ENCODE measurements at regions not wholly inside any gene's neighbourhood (a gene's known extent, or its start where the extent isn't known, plus 50 kb on each side); places are given as distances from the start of the nearest gene placed in this dataset.

GRCh38 chr5:106142116-106142515 lies 1528.6 kb downstream of the EFNA5 start:
- ChIA-PET POLR2A (ENCODE audit: low non-redundant PET) (no interaction called here), CTCF (no interaction called here)
- no peak overlapping the region for H3K4me3 ChIP-seq (ENCODE audit: low read depth, low read length, poor library complexity, severe bottlenecking)
- no peaks in the 10 kb centered on the region for H3K9me3 ChIP-seq (ENCODE audit: low read depth, low read length, poor library complexity, severe bottlenecking)
- H3K27ac ChIP-seq (ENCODE audit: low read depth, low read length, poor library complexity, severe bottlenecking): no peak overlapping the region
- H3K27me3 ChIP-seq (replicated peaks; ENCODE audit: insufficient read depth, low read depth, low read length, poor library complexity): no peaks in the 10 kb centered on the region
- DNase-seq (ENCODE audit: low spot score): no peak
- TF ChIP-seq EZH2 (IDR thresholded peaks at IDR 0.05; ENCODE audit: borderline replicate concordance, low read depth, low read length, poor library complexity, severe bottlenecking) (no peak), CTCF (conservative IDR thresholded peaks at IDR 0.05; ENCODE audit: low read depth, low read length) (no peak)
- H3K36me3 ChIP-seq (ENCODE audit: insufficient read depth, low read length, poor library complexity, severe bottlenecking): no peaks in the 10 kb centered on the region
- intact Hi-C loops (cut with micrococcal nuclease; ENCODE audit: unreplicated experiment): no loop called here
- no TSS peak for BruUV-seq (replicated peaks)
- H3K4me1 ChIP-seq (ENCODE audit: insufficient read depth, low read length, poor library complexity, severe bottlenecking): peaks cover 2% of the 10 kb centered on the region

GRCh38 chr5:106140101-106140500 lies 1530.6 kb downstream of the EFNA5 start:
- no TSS peak for BruUV-seq (replicated peaks)
- no peaks in the 10 kb centered on the region for H3K27me3 ChIP-seq (replicated peaks; ENCODE audit: insufficient read depth, low read depth, low read length, poor library complexity)
- POLR2A ChIA-PET (ENCODE audit: low non-redundant PET): no interaction called here
- intact Hi-C loops (cut with micrococcal nuclease; ENCODE audit: unreplicated experiment): no loop called here
- no peak overlapping the region for H3K27ac ChIP-seq (ENCODE audit: low read depth, low read length, poor library complexity, severe bottlenecking)
- CTCF ChIA-PET: no interaction called here
- no peak overlapping the region for H3K4me3 ChIP-seq (ENCODE audit: low read depth, low read length, poor library complexity, severe bottlenecking)
- H3K36me3 ChIP-seq (ENCODE audit: insufficient read depth, low read length, poor library complexity, severe bottlenecking): no peaks in the 10 kb centered on the region
- peaks cover 22% of the 10 kb centered on the region for H3K4me1 ChIP-seq (ENCODE audit: insufficient read depth, low read length, poor library complexity, severe bottlenecking)
- H3K9me3 ChIP-seq (ENCODE audit: low read depth, low read length, poor library complexity, severe bottlenecking): no peaks in the 10 kb centered on the region
- no peak for DNase-seq (ENCODE audit: low spot score)
- TF ChIP-seq EZH2 (IDR thresholded peaks at IDR 0.05; ENCODE audit: borderline replicate concordance, low read depth, low read length, poor library complexity, severe bottlenecking): no peak
- TF ChIP-seq CTCF (conservative IDR thresholded peaks at IDR 0.05; ENCODE audit: low read depth, low read length): no peak

- intact Hi-C loops (cut with micrococcal nuclease; ENCODE audit: unreplicated experiment): no loop called here
- no TSS peak for BruUV-seq (replicated peaks)
- Histone ChIP-seq H3K36me3 (ENCODE audit: insufficient read depth, low read length, poor library complexity, severe bottlenecking) (no peaks in the 10 kb centered on the region), H3K27ac (ENCODE audit: low read depth, low read length, poor library complexity, severe bottlenecking) (peak overlapping the region; percentile 58), H3K4me1 (ENCODE audit: insufficient read depth, low read length, poor library complexity, severe bottlenecking) (peaks cover 34% of the 10 kb centered on the region), H3K4me3 (ENCODE audit: low read depth, low read length, poor library complexity, severe bottlenecking) (no peak overlapping the region), H3K9me3 (ENCODE audit: low read depth, low read length, poor library complexity, severe bottlenecking) (no peaks in the 10 kb centered on the region), H3K27me3 (replicated peaks; ENCODE audit: insufficient read depth, low read depth, low read length, poor library complexity) (no peaks in the 10 kb centered on the region)
- DNase-seq (ENCODE audit: low spot score): peak; percentile 64
- no peak for TF ChIP-seq CTCF (conservative IDR thresholded peaks at IDR 0.05; ENCODE audit: low read depth, low read length)
- ChIA-PET CTCF (no interaction called here), POLR2A (ENCODE audit: low non-redundant PET) (no interaction called here)
Observed at GRCh38 chr5:106136061-106136460, 1534.7 kb downstream of the EFNA5 start.

Measured in A673 (cell line).